ENCODE measurements at regions not wholly inside any gene's neighbourhood (a gene's known extent, or its start where the extent isn't known, plus 50 kb on each side); places are given as distances from the start of the nearest gene placed in this dataset.

DNA sequence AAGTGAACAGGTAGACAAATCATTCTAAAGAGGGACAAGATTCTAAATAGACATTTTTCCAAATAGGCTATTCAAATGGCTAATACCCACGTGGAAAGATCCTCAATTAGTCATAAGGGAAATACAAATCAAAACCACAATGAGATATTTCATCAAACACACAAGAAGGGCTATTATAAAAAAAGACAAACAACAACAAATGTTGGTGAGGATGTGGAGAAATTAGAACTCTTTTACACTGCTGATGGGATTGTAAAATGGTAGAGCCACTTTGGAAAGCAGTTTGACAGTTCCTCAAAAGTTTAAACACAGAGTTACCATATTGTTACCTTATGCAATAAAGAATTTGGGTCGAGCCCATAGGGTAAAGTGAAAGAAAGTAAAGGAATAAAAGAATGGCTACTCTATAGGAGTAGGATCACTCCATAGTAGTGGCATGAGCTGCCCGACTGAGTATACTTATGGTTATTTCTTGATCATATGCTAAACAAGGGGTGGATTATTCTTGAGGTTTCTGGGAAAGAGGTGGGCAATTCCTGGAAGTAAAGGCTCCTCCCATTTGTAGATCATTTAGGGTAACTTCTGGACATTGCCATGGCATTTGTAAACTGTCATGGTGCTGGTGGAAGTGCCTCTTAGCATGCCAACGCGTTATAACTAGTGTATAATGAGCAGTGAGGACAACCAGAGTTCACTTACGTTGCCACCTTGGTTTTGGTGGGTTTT, 58.9 kb upstream of the FAM9C start:
- TF ChIP-seq, protein P1, sequence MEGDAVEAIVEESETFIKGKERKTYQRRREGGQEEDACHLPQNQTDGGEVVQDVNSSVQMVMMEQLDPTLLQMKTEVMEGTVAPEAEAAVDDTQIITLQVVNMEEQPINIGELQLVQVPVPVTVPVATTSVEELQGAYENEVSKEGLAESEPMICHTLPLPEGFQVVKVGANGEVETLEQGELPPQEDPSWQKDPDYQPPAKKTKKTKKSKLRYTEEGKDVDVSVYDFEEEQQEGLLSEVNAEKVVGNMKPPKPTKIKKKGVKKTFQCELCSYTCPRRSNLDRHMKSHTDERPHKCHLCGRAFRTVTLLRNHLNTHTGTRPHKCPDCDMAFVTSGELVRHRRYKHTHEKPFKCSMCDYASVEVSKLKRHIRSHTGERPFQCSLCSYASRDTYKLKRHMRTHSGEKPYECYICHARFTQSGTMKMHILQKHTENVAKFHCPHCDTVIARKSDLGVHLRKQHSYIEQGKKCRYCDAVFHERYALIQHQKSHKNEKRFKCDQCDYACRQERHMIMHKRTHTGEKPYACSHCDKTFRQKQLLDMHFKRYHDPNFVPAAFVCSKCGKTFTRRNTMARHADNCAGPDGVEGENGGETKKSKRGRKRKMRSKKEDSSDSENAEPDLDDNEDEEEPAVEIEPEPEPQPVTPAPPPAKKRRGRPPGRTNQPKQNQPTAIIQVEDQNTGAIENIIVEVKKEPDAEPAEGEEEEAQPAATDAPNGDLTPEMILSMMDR (IDR thresholded peaks at IDR 0.05; ENCODE audit: low read depth, low read length), result no peak
- in situ Hi-C loops (cut with HindIII; ENCODE audit: low sequenced_read_pairs), result no loop called here
- H3K4me3 ChIP-seq (ENCODE audit: low read depth, low read length), result no peak overlapping the region
- no peak for DNase-seq (ENCODE audit: low read depth, low spot score)

DNA sequence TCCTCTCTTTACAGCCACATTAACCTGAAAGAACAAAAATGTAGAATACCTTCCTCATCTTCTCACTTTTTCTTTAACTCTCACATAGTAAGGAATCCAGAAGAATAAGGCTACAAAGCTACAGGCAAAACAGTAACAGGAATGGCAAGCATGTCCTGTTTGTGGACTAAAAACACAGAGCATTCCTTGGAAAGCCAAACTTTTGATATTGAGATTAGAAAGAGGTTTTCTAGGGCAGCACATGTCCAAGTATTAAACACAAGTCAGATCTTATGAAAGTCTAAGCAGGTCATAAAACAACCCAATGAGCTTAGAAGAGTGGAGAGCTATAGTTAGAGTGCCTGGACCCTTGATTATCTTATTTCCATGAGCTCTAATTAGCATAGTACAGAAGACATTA, 58.2 kb upstream of the FAM9C start:
- DNase-seq (ENCODE audit: low read depth, low spot score), result no peak
- in situ Hi-C loops (cut with HindIII; ENCODE audit: low sequenced_read_pairs), result no loop called here
- H3K4me3 ChIP-seq (ENCODE audit: low read depth, low read length), result no peak overlapping the region
- TF ChIP-seq, protein P1 (IDR thresholded peaks at IDR 0.05; ENCODE audit: low read depth, low read length), result no peak

DNA sequence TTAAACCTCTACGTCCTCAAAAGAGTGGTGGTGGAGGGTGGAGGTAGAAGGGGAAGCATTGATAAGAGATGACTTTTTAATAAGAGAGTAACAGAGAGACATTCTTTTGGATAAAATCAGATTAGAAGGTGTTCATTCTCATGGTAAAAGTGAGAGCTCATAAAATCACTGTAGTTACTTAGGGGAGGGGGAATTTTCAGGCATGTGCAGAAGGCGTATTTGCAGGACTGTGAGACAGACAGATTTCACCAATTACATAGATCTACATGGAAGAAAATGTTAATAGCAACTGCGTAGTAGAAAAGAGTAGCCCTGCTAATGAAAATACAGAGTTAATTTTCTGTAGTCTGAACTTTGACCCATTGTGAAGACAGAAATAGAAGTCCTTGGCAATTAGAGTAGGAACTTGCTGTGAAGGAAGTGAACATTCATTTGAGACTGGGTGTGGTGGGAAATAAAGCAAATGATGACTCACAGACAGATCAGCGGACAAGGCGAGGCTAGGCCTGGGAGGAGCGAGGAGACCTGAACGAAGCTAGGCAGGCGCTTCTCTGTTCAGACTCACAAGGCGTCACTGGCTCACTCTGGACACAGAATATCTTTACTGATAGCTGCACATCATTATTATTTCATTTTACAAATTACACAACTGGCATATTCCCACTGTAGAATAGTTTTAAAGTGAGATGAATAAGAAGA, 57.2 kb upstream of the FAM9C start:
- peak; percentile 90 for DNase-seq (ENCODE audit: low read depth, low spot score)
- TF ChIP-seq, protein P1 (IDR thresholded peaks at IDR 0.05; ENCODE audit: low read depth, low read length), result no peak
- in situ Hi-C loops (cut with HindIII; ENCODE audit: low sequenced_read_pairs), result no loop called here
- no peak overlapping the region for H3K4me3 ChIP-seq (ENCODE audit: low read depth, low read length)

DNA sequence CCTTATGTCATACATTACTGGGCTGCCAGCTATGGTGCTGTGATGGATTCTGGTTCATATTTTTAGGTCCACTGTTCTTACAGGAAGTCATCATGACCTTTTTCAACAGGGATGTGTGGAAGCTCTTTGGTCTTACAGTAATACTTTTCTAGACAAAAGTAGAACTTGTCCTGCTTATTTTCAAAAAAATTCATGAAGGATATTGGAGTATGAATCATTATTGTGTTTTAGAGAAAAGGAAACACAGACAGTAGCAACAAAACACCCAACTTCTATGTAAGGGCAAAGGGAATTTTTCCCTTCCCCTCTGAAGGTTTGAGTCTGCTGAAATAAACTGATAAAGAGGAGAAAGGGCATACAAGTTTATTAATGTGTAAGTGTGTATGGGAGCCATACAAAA, 54.7 kb upstream of the FAM9C start:
- TF ChIP-seq, protein P1 (IDR thresholded peaks at IDR 0.05; ENCODE audit: low read depth, low read length), result no peak
- in situ Hi-C loops (cut with HindIII; ENCODE audit: low sequenced_read_pairs), result no loop called here

DNA sequence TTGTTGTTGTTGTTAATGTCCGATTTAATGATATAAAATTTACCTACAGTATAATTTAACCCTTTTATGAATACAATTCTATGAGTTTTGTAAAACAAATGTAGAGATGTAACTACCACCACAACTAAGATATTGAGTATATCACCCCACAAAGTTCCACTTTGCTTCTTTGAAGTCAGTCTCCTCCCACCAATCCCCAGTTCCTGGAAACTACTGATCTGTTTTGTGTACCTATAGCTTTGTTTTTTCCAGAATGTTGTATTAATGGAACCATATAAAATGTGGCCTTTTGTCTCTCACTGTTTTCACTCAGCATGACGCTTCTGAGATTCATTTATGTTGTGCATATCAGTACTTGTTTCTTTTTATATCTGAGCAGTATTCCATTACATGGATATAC, 52.3 kb upstream of the FAM9C start:
- no peak for DNase-seq (ENCODE audit: low read depth, low spot score)
- TF ChIP-seq, protein P1 (IDR thresholded peaks at IDR 0.05; ENCODE audit: low read depth, low read length), result no peak
- H3K4me3 ChIP-seq (ENCODE audit: low read depth, low read length), result no peak overlapping the region
- in situ Hi-C loops (cut with HindIII; ENCODE audit: low sequenced_read_pairs), result no loop called here

More for the DNA sequence above, 54.7 kb upstream of the FAM9C start:
- DNase-seq (ENCODE audit: low read depth, low spot score), result no peak
- H3K4me3 ChIP-seq (ENCODE audit: low read depth, low read length), result no peak overlapping the region

DNA sequence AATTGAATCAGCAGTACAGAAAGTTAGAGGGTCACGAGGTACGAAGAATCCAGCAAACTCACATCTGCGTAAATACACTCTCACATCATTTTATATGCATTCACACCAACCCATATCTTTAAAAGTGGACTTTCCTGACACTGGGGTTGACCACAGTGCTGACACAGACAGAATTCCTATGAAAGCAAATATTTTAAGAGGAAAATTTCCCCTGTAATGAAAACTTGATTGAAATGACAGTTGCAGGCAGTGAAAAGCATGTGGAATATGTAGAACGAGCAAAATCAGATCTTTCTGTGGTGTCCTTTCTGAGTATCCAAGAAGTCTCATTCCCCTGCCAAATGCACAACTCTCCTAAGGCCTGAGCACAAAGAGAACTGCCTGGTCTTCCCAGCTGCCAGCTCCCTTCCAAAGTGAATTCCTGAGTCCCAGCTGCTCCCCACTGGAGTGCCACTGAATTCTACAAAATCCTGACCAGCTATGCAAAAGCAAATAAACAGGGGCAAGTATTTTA, 50.5 kb upstream of the FAM9C start:
- DNase-seq (ENCODE audit: low read depth, low spot score), result peak; percentile 29
- in situ Hi-C loops (cut with HindIII; ENCODE audit: low sequenced_read_pairs), result no loop called here
- H3K4me3 ChIP-seq (ENCODE audit: low read depth, low read length), result no peak overlapping the region

More for the DNA sequence above, 50.5 kb upstream of the FAM9C start:
- TF ChIP-seq, protein P1 (IDR thresholded peaks at IDR 0.05; ENCODE audit: low read depth, low read length), result no peak

All from astrocyte of the spinal cord (primary cell).